Adipocyte (in vitro differentiated cells): ENCODE measurements at regions not wholly inside any gene's neighbourhood (a gene's known extent, or its start where the extent isn't known, plus 50 kb on each side); places are given as distances from the start of the nearest gene placed in this dataset.

Source experiments
- DNase-seq: peaks from one replicate; pipeline ENCODE4 v3.0.0-alpha.2; 2015; ENCODE audit warnings: low read depth
- H3K27me3 ChIP-seq: replicated peaks from 2 replicates; pipeline ENCODE4 v1.7.0; 2013; ENCODE audit warnings: mild to moderate bottlenecking, low read length, moderate library complexity; ENCODE audit not compliant: control insufficient read depth, insufficient read depth
- H3K36me3 ChIP-seq: 2 replicates; pipeline ENCODE4 v1.7.0; 2013; ENCODE audit warnings: low read length, mild to moderate bottlenecking, moderate library complexity; ENCODE audit not compliant: control insufficient read depth, insufficient read depth, severe bottlenecking
- H3K4me1 ChIP-seq: 2 replicates; pipeline ENCODE4 v1.7.0; 2013; ENCODE audit warnings: mild to moderate bottlenecking, low read length, moderate library complexity; ENCODE audit not compliant: control insufficient read depth, insufficient read depth
- H3K4me3 ChIP-seq: 2 replicates; pipeline ENCODE4 v1.7.0; 2013; ENCODE audit warnings: mild to moderate bottlenecking, low read length, moderate library complexity
- H3K9ac ChIP-seq: 2 replicates; pipeline ENCODE4 v1.7.0; 2013; ENCODE audit warnings: mild to moderate bottlenecking, low read length, moderate library complexity
- H3K9me3 ChIP-seq: 2 replicates; pipeline ENCODE4 v1.7.0; 2013; ENCODE audit warnings: mild to moderate bottlenecking, low read length, moderate library complexity; ENCODE audit not compliant: control insufficient read depth

GRCh38 chr6:18846327-18846726, 459.2 kb downstream of the RNF144B start:
- Histone ChIP-seq H3K4me3 (no peak overlapping the region), H3K36me3 (no peaks in the 10 kb centered on the region), H3K4me1 (no peaks in the 10 kb centered on the region), H3K9me3 (no peaks in the 10 kb centered on the region), H3K27me3 (no peaks in the 10 kb centered on the region), H3K9ac (no peak overlapping the region)
- no peak for DNase-seq

GRCh38 chr6:18861204-18861603, 474.1 kb downstream of the RNF144B start:
- Histone ChIP-seq H3K9ac (no peak overlapping the region), H3K4me3 (no peak overlapping the region), H3K36me3 (no peaks in the 10 kb centered on the region), H3K9me3 (peaks cover 7% of the 10 kb centered on the region), H3K4me1 (no peaks in the 10 kb centered on the region), H3K27me3 (no peaks in the 10 kb centered on the region)
- no peak for DNase-seq

- Histone ChIP-seq H3K36me3 (no peaks in the 10 kb centered on the region), H3K9ac (no peak overlapping the region), H3K9me3 (peaks cover 3% of the 10 kb centered on the region), H3K4me1 (no peaks in the 10 kb centered on the region), H3K27me3 (no peaks in the 10 kb centered on the region), H3K4me3 (no peak overlapping the region)
- no peak for DNase-seq
Observed at GRCh38 chr6:18883268-18883667, 496.1 kb downstream of the RNF144B start.

- H3K27me3 ChIP-seq, result no peaks in the 10 kb centered on the region
- no peak for DNase-seq
- H3K36me3 ChIP-seq, result no peaks in the 10 kb centered on the region
- H3K4me3 ChIP-seq, result no peak overlapping the region
- no peak overlapping the region for H3K9ac ChIP-seq
- no peaks in the 10 kb centered on the region for H3K4me1 ChIP-seq
- peaks cover 3% of the 10 kb centered on the region for H3K9me3 ChIP-seq
Observed at GRCh38 chr6:18883851-18884250, 496.7 kb downstream of the RNF144B start.

- DNase-seq, result no peak
- Histone ChIP-seq H3K4me3 (no peak overlapping the region), H3K36me3 (no peaks in the 10 kb centered on the region), H3K27me3 (no peaks in the 10 kb centered on the region), H3K9ac (no peak overlapping the region), H3K9me3 (no peaks in the 10 kb centered on the region), H3K4me1 (no peaks in the 10 kb centered on the region)
Observed at GRCh38 chr6:18893540-18894269, 506.6 kb downstream of the RNF144B start.

GRCh38 chr6:18897350-18897749, 510.2 kb downstream of the RNF144B start:
- no peaks in the 10 kb centered on the region for H3K36me3 ChIP-seq
- no peak for DNase-seq
- no peak overlapping the region for H3K9ac ChIP-seq
- H3K9me3 ChIP-seq, result no peaks in the 10 kb centered on the region
- H3K4me3 ChIP-seq, result no peak overlapping the region
- H3K27me3 ChIP-seq, result no peaks in the 10 kb centered on the region
- no peaks in the 10 kb centered on the region for H3K4me1 ChIP-seq

GRCh38 chr6:18904681-18905080, 517.5 kb downstream of the RNF144B start:
- H3K27me3 ChIP-seq, result no peaks in the 10 kb centered on the region
- H3K36me3 ChIP-seq, result no peaks in the 10 kb centered on the region
- H3K4me3 ChIP-seq, result no peak overlapping the region
- H3K9me3 ChIP-seq, result no peaks in the 10 kb centered on the region
- DNase-seq, result no peak
- H3K9ac ChIP-seq, result no peak overlapping the region
- H3K4me1 ChIP-seq, result no peaks in the 10 kb centered on the region

GRCh38 chr6:18920701-18921100, 533.6 kb downstream of the RNF144B start:
- Histone ChIP-seq H3K4me3 (no peak overlapping the region), H3K9me3 (no peaks in the 10 kb centered on the region), H3K27me3 (no peaks in the 10 kb centered on the region), H3K9ac (no peak overlapping the region), H3K4me1 (no peaks in the 10 kb centered on the region), H3K36me3 (no peaks in the 10 kb centered on the region)
- DNase-seq, result no peak

- H3K4me1 ChIP-seq, result no peaks in the 10 kb centered on the region
- peaks cover 3% of the 10 kb centered on the region for H3K9me3 ChIP-seq
- no peak overlapping the region for H3K9ac ChIP-seq
- no peak for DNase-seq
- H3K4me3 ChIP-seq, result no peak overlapping the region
- H3K27me3 ChIP-seq, result no peaks in the 10 kb centered on the region
- H3K36me3 ChIP-seq, result no peaks in the 10 kb centered on the region
Observed at GRCh38 chr6:18931086-18931485, 543.9 kb downstream of the RNF144B start.

- Histone ChIP-seq H3K4me1 (no peaks in the 10 kb centered on the region), H3K27me3 (no peaks in the 10 kb centered on the region), H3K4me3 (no peak overlapping the region), H3K9me3 (no peaks in the 10 kb centered on the region), H3K36me3 (no peaks in the 10 kb centered on the region), H3K9ac (no peak overlapping the region)
- DNase-seq, result no peak
Observed at GRCh38 chr6:18958146-18958545, 571.0 kb downstream of the RNF144B start.

- Histone ChIP-seq H3K36me3 (no peaks in the 10 kb centered on the region), H3K9me3 (no peaks in the 10 kb centered on the region), H3K4me3 (no peak overlapping the region), H3K9ac (no peak overlapping the region), H3K27me3 (no peaks in the 10 kb centered on the region), H3K4me1 (no peaks in the 10 kb centered on the region)
- no peak for DNase-seq
Observed at GRCh38 chr6:18961566-18961965, 574.4 kb downstream of the RNF144B start.

- no peaks in the 10 kb centered on the region for H3K9me3 ChIP-seq
- H3K27me3 ChIP-seq, result no peaks in the 10 kb centered on the region
- H3K36me3 ChIP-seq, result no peaks in the 10 kb centered on the region
- no peaks in the 10 kb centered on the region for H3K4me1 ChIP-seq
- H3K9ac ChIP-seq, result no peak overlapping the region
- DNase-seq, result no peak
- H3K4me3 ChIP-seq, result no peak overlapping the region
Observed at GRCh38 chr6:18962361-18962905, 575.3 kb downstream of the RNF144B start.
